ENCODE measurements at regions not wholly inside any gene's neighbourhood (a gene's known extent, or its start where the extent isn't known, plus 50 kb on each side); places are given as distances from the start of the nearest gene placed in this dataset.

DNA sequence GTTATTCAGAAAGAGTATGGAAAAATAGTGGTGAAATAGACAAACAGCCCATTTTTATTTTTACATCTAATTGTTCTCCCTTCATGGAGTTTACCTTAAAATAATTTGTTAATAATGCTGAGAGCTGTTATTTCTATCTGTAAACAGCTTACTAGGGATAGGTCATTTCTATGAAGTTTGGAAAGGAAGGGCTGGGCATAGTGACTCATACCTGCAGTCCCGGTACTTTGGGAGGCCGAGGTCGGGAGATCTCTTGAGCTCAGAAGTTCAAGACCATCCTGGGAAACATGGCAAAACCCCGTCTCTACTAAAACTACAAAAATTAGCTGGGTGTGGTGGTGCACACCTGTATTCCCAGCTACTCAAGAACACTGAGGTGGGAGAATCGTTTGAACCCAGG is 624.3 kb upstream of the LMCD1 start:
- H4K5ac ChIP-seq (ENCODE audit: low read depth, low read length), result no peak overlapping the region
- H2BK20ac ChIP-seq (ENCODE audit: low read depth, low read length), result no peak overlapping the region
- in situ Hi-C loops (cut with MboI; ENCODE audit: low sequenced_read_pairs) (no loop called here), intact Hi-C loops (cut with micrococcal nuclease) (no loop called here), dilution Hi-C loops (cut with HindIII; ENCODE audit: low sequenced_read_pairs, unreplicated experiment) (no loop called here)
- no peak for TF ChIP-seq SMC3 (IDR thresholded peaks at IDR 0.05; ENCODE audit: low read depth, low read length)
- no peak for TF ChIP-seq RAD21 (IDR thresholded peaks at IDR 0.05; ENCODE audit: low read length)
- TF ChIP-seq RFX5 (IDR thresholded peaks at IDR 0.05; ENCODE audit: low read depth, low read length), result no peak
- TF ChIP-seq NFE2L2 (IDR thresholded peaks at IDR 0.05; ENCODE audit: low read depth, low read length), result no peak
- no peak overlapping the region for H3K18ac ChIP-seq (ENCODE audit: low read depth, low read length)
- no peak overlapping the region for H3K9ac ChIP-seq (ENCODE audit: low read depth, low read length)
- no peaks in the 10 kb centered on the region for H3K27me3 ChIP-seq (ENCODE audit: control insufficient read depth, insufficient read depth, low read length)
- no peak overlapping the region for H3K4me2 ChIP-seq (ENCODE audit: low read depth, low read length)
- no peak overlapping the region for H4K8ac ChIP-seq (ENCODE audit: low read depth in 2 of 2, low read length in 2 of 2)
- no peaks in the 10 kb centered on the region for H4K20me1 ChIP-seq (ENCODE audit: insufficient read depth, low read length)
- ChIA-PET POLR2A (ENCODE audit: unreplicated experiment) (no interaction called here), CTCF (no interaction called here)
- no peak overlapping the region for H2AK5ac ChIP-seq (ENCODE audit: low read depth, low read length)
- H2AK9ac ChIP-seq (replicated peaks; ENCODE audit: low read depth, low read length, poor library complexity), result no peak overlapping the region
- no peak overlapping the region for H3K14ac ChIP-seq (replicated peaks; ENCODE audit: low read depth, low read length)
- H3K4me3 ChIP-seq (ENCODE audit: insufficient read depth, low read depth, low read length), result no peak overlapping the region
- H4K91ac ChIP-seq (ENCODE audit: insufficient read depth, low read depth, low read length), result no peak overlapping the region
- no peaks in the 10 kb centered on the region for H3K79me1 ChIP-seq (ENCODE audit: low read depth in 1 of 2, low read length in 2 of 2)
- no TSS peak for BruUV-seq (replicated peaks)
- no peaks in the 10 kb centered on the region for H3K36me3 ChIP-seq (ENCODE audit: control insufficient read depth, insufficient read depth, low read length)
- ATAC-seq (ENCODE audit: low read depth) (no peak), DNase-seq (no peak)
- no peak overlapping the region for H2AFZ ChIP-seq (replicated peaks; ENCODE audit: low read length, poor library complexity)
- no peak overlapping the region for H2BK5ac ChIP-seq (ENCODE audit: low read depth, low read length, poor library complexity, severe bottlenecking)
- H3K9me1 ChIP-seq (ENCODE audit: insufficient read depth, low read length), result no peaks in the 10 kb centered on the region
- H3K27ac ChIP-seq (ENCODE audit: insufficient read depth, low read length), result no peak overlapping the region
- WGBS, 2 experiments (ENCODE audit: extremely low coverage in 2 of 2, insufficient read length in 1 of 2), result no CpG with 5 or more reads among the region's 5 CpGs
- H3K4me1 ChIP-seq (ENCODE audit: control insufficient read depth, insufficient read depth, low read length), result no peaks in the 10 kb centered on the region
- H2BK15ac ChIP-seq (ENCODE audit: low read depth, low read length), result no peak overlapping the region
- no peak overlapping the region for H3K23ac ChIP-seq (ENCODE audit: low read depth, low read length)
- no peak overlapping the region for H3K4ac ChIP-seq (ENCODE audit: low read depth, low read length)
- H2BK120ac ChIP-seq (ENCODE audit: low read depth, low read length), result no peak overlapping the region
- H3K56ac ChIP-seq (ENCODE audit: extremely low read depth, insufficient read depth, low read length), result no peak overlapping the region
- peaks cover 9% of the 10 kb centered on the region for H3K9me3 ChIP-seq (ENCODE audit: control insufficient read depth, insufficient read depth, low read length)

Data from IMR-90 (cell line).